KOPT-K1 (cell line): ENCODE measurements at regions not wholly inside any gene's neighbourhood (a gene's known extent, or its start where the extent isn't known, plus 50 kb on each side); places are given as distances from the start of the nearest gene placed in this dataset.

ENCODE experiments used
- H3K27ac ChIP-seq: fragments of 200-600 bp; sonication (generic); 2 replicates; pipeline ENCODE4 v1.5.1; 2016; ENCODE audit warnings: antibody characterized with exemption, mild to moderate bottlenecking, low read depth, low read length; ENCODE audit not compliant: poor library complexity, severe bottlenecking
- H3K36me3 ChIP-seq: fragments of 200-600 bp; sonication (generic); 2 replicates; pipeline ENCODE4 v1.5.1; 2017; ENCODE audit warnings: antibody characterized with exemption, mild to moderate bottlenecking, low read length, moderate library complexity; ENCODE audit not compliant: insufficient read depth
- H3K9me3 ChIP-seq: fragments of 200-600 bp; sonication (generic); 2 replicates; pipeline ENCODE4 v1.5.1; 2017; ENCODE audit warnings: antibody characterized with exemption, low read length, mild to moderate bottlenecking; ENCODE audit not compliant: insufficient read depth, poor library complexity, severe bottlenecking

GRCh38 chr3:28739647-28740046 is 391.0 kb upstream of the AZI2 start:
- no peaks in the 10 kb centered on the region for H3K36me3 ChIP-seq
- H3K9me3 ChIP-seq = no peaks in the 10 kb centered on the region
- no peak overlapping the region for H3K27ac ChIP-seq

GRCh38 chr3:28743271-28743670 is 394.6 kb upstream of the AZI2 start:
- Histone ChIP-seq H3K36me3 (no peaks in the 10 kb centered on the region), H3K27ac (no peak overlapping the region)

GRCh38 chr3:28743831-28744230 is 395.2 kb upstream of the AZI2 start:
- H3K9me3 ChIP-seq = no peaks in the 10 kb centered on the region

More at GRCh38 chr3:28743271-28743670, 394.6 kb upstream of the AZI2 start:
- H3K9me3 ChIP-seq = no peaks in the 10 kb centered on the region

GRCh38 chr3:28745436-28745835 is 396.8 kb upstream of the AZI2 start:
- Histone ChIP-seq H3K27ac (no peak overlapping the region), H3K36me3 (no peaks in the 10 kb centered on the region)

More at GRCh38 chr3:28743831-28744230, 395.2 kb upstream of the AZI2 start:
- Histone ChIP-seq H3K36me3 (no peaks in the 10 kb centered on the region), H3K27ac (no peak overlapping the region)

GRCh38 chr3:28745916-28746617 is 397.4 kb upstream of the AZI2 start:
- H3K9me3 ChIP-seq = peaks cover 3% of the 10 kb centered on the region
- H3K36me3 ChIP-seq = no peaks in the 10 kb centered on the region
- H3K27ac ChIP-seq = no peak overlapping the region

More at GRCh38 chr3:28745436-28745835, 396.8 kb upstream of the AZI2 start:
- H3K9me3 ChIP-seq = no peaks in the 10 kb centered on the region

- no peak overlapping the region for H3K27ac ChIP-seq
- peaks cover 3% of the 10 kb centered on the region for H3K9me3 ChIP-seq
- no peaks in the 10 kb centered on the region for H3K36me3 ChIP-seq
Observed at GRCh38 chr3:28746990-28747389, 398.4 kb upstream of the AZI2 start.

- H3K9me3 ChIP-seq = peaks cover 3% of the 10 kb centered on the region
- H3K27ac ChIP-seq = no peak overlapping the region
- no peaks in the 10 kb centered on the region for H3K36me3 ChIP-seq
Observed at GRCh38 chr3:28751864-28752263, 403.2 kb upstream of the AZI2 start.

GRCh38 chr3:28752290-28752689 is 403.7 kb upstream of the AZI2 start:
- H3K9me3 ChIP-seq = peaks cover 3% of the 10 kb centered on the region
- no peak overlapping the region for H3K27ac ChIP-seq
- H3K36me3 ChIP-seq = no peaks in the 10 kb centered on the region

- Histone ChIP-seq H3K9me3 (peaks cover under 1% of the 10 kb centered on the region), H3K27ac (no peak overlapping the region)
Observed at GRCh38 chr3:28756056-28756455, 407.4 kb upstream of the AZI2 start.

GRCh38 chr3:28758115-28758514 is 409.5 kb upstream of the AZI2 start:
- Histone ChIP-seq H3K36me3 (no peaks in the 10 kb centered on the region), H3K9me3 (no peaks in the 10 kb centered on the region), H3K27ac (no peak overlapping the region)

More at GRCh38 chr3:28756056-28756455, 407.4 kb upstream of the AZI2 start:
- no peaks in the 10 kb centered on the region for H3K36me3 ChIP-seq

- H3K27ac ChIP-seq = no peak overlapping the region
- H3K36me3 ChIP-seq = no peaks in the 10 kb centered on the region
Observed at GRCh38 chr3:28761375-28761774, 412.8 kb upstream of the AZI2 start.

GRCh38 chr3:28765194-28765593 is 416.6 kb upstream of the AZI2 start:
- no peak overlapping the region for H3K27ac ChIP-seq
- no peaks in the 10 kb centered on the region for H3K36me3 ChIP-seq
- H3K9me3 ChIP-seq = no peaks in the 10 kb centered on the region

More at GRCh38 chr3:28761375-28761774, 412.8 kb upstream of the AZI2 start:
- H3K9me3 ChIP-seq = no peaks in the 10 kb centered on the region

- no peak overlapping the region for H3K27ac ChIP-seq
- H3K36me3 ChIP-seq = no peaks in the 10 kb centered on the region
- no peaks in the 10 kb centered on the region for H3K9me3 ChIP-seq
Observed at GRCh38 chr3:28768439-28768838, 419.8 kb upstream of the AZI2 start.

- no peaks in the 10 kb centered on the region for H3K9me3 ChIP-seq
- H3K36me3 ChIP-seq = no peaks in the 10 kb centered on the region
- H3K27ac ChIP-seq = no peak overlapping the region
Observed at GRCh38 chr3:28777806-28778475, 429.3 kb upstream of the AZI2 start.

- Histone ChIP-seq H3K27ac (no peak overlapping the region), H3K9me3 (no peaks in the 10 kb centered on the region), H3K36me3 (no peaks in the 10 kb centered on the region)
Observed at GRCh38 chr3:28780480-28780879, 431.9 kb upstream of the AZI2 start.

GRCh38 chr3:28781053-28781452 is 432.4 kb upstream of the AZI2 start:
- Histone ChIP-seq H3K9me3 (no peaks in the 10 kb centered on the region), H3K36me3 (no peaks in the 10 kb centered on the region), H3K27ac (no peak overlapping the region)
